PC-3 (cell line): ENCODE measurements at regions not wholly inside any gene's neighbourhood (a gene's known extent, or its start where the extent isn't known, plus 50 kb on each side); places are given as distances from the start of the nearest gene placed in this dataset.

Experiments
- ATAC-seq: fragments of 200-7000 bp; cut with Tn5 transposase; 2 replicates; pipeline ENCODE4 v1.9.1; 2020; ENCODE audit warnings: mild to moderate bottlenecking, moderate library complexity
- BruUV-seq: library from RNA; stranded (reverse); fragments of 400-500 nt; replicated peaks from 2 replicates; lab custom pipeline; 2021; lab: Mats Ljungman, UMichigan
- CTCF ChIA-PET: fragments of 300-600 bp; sonication (Branson Sonifier 250); formaldehyde crosslinking; loops from one replicate; lab custom pipeline; 2022; ENCODE audit warnings: antibody characterized with exemption; lab: Charles Lee
- POLR2A ChIA-PET: fragments of 300-600 bp; sonication (Branson Sonifier 250); formaldehyde crosslinking; loops from one replicate; lab custom pipeline; 2022; ENCODE audit warnings: antibody characterized with exemption; ENCODE audit not compliant: unreplicated experiment; lab: Charles Lee
- DNase-seq: peaks from one replicate; pipeline ENCODE4 v3.0.0-alpha.2; 2015
- H2AFZ ChIP-seq: fragments of 300-600 bp; sonication (generic); 2 replicates; pipeline ENCODE4 v1.6.0; 2016; ENCODE audit warnings: antibody characterized with exemption, low read length
- H3F3A ChIP-seq: fragments of 300-600 bp; sonication (generic); one replicate; pipeline ENCODE4 v1.6.0; 2017; ENCODE audit warnings: antibody characterized with exemption, low read length, control low read depth, mild to moderate bottlenecking; ENCODE audit not compliant: unreplicated experiment
- H3K27ac ChIP-seq: fragments of 300-600 bp; sonication (generic); 2 replicates; pipeline ENCODE4 v1.5.1; 2016; ENCODE audit warnings: mild to moderate bottlenecking, low read length
- H3K27me3 ChIP-seq: fragments of 300-600 bp; sonication (generic); 2 replicates; pipeline ENCODE4 v1.6.1; 2016; ENCODE audit warnings: low read length, mixed read lengths
- H3K36me3 ChIP-seq: fragments of 300-600 bp; sonication (generic); 2 replicates; pipeline ENCODE4 v1.6.1; 2016; ENCODE audit warnings: low read depth, mixed run types, low read length, mixed read lengths
- H3K4me1 ChIP-seq: fragments of 300-600 bp; sonication (generic); 2 replicates; pipeline ENCODE4 v1.5.1; 2016; ENCODE audit warnings: low read length; ENCODE audit not compliant: insufficient read depth
- H3K4me2 ChIP-seq: fragments of 300-600 bp; sonication (generic); 2 replicates; pipeline ENCODE4 v1.6.0; 2016; ENCODE audit warnings: low read length
- H3K4me3 ChIP-seq: fragments of 300-600 bp; sonication (generic); 2 replicates; pipeline ENCODE4 v1.5.1; 2016; ENCODE audit warnings: mild to moderate bottlenecking, low read length, mixed read lengths
- H3K79me2 ChIP-seq: fragments of 300-600 bp; sonication (generic); 2 replicates; pipeline ENCODE4 v1.6.1; 2017; ENCODE audit warnings: low read length, mixed read lengths
- H3K9ac ChIP-seq: fragments of 300-600 bp; sonication (generic); 2 replicates; pipeline ENCODE4 v1.6.0; 2016; ENCODE audit warnings: mild to moderate bottlenecking, low read length
- H3K9me2 ChIP-seq: fragments of 300-600 bp; sonication (generic); replicated peaks from 2 replicates; pipeline ENCODE4 v1.6.1; 2016; ENCODE audit warnings: mixed run types, low read length, mixed read lengths
- H3K9me3 ChIP-seq: fragments of 300-600 bp; sonication (generic); 2 replicates; pipeline ENCODE4 v1.6.1; 2016; ENCODE audit warnings: low read length, mixed read lengths
- H4K20me1 ChIP-seq: fragments of 300-600 bp; sonication (generic); 2 replicates; pipeline ENCODE4 v1.6.1; 2016; ENCODE audit warnings: low read length, mixed read lengths
- EZH2 ChIP-seq: fragments of 300-600 bp; sonication (generic); IDR thresholded peaks from one replicate; pipeline ENCODE4 v1.6.1; 2017; ENCODE audit warnings: antibody characterized with exemption, mild to moderate bottlenecking, low read length; ENCODE audit not compliant: unreplicated experiment
- EZH2phosphoT487 ChIP-seq: fragments of 300-600 bp; sonication (generic); IDR thresholded peaks from 2 replicates; pipeline ENCODE4 v1.6.1; 2018; ENCODE audit warnings: mild to moderate bottlenecking, antibody characterized with exemption, low read length, borderline replicate concordance
- intact Hi-C: fragments of 100-400 bp; cut with micrococcal nuclease; formaldehyde crosslinking; loops from 2 replicates; pipeline ENCODE4 v1.9.0; 2023
- TF ChIP-seq, protein P1 (sequence below): fragments of 300-600 bp; sonication (generic); conservative IDR thresholded peaks from 2 replicates; pipeline ENCODE4 v1.5.1; 2017; ENCODE audit warnings: antibody characterized with exemption, low read depth, mild to moderate bottlenecking, low read length

DNA sequence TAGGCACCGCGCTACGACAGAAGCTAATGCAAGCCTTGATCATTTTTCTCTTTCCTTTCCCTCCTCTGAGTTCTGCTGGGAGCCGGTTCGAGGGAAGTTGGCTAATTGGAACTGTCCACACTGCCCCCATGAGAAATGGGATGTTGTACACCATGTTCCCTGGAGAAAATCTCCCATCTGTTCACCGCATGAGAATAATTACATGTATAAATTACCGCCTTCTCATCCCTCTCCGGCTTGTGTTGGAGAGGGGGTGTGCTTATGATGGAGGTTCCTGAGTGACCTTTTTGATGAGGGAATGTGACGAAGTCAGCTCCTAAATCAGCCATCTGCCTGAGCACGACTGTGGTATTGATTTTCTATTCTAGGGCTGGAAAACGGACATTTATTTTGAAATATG is 320.2 kb upstream of the SULF2 start:
- Histone ChIP-seq H3K9me3 (no peaks in the 10 kb centered on the region), H3K27me3 (peaks cover 7% of the 10 kb centered on the region; the same call in 1 of the 2 replicates), H3K9ac (no peak overlapping the region), H3K36me3 (no peaks in the 10 kb centered on the region), H3K79me2 (no peaks in the 10 kb centered on the region), H3K4me2 (no peak overlapping the region), H3F3A (no peaks in the 10 kb centered on the region), H3K4me1 (no peaks in the 10 kb centered on the region), H3K27ac (no peak overlapping the region), H2AFZ (no peak overlapping the region), H4K20me1 (no peaks in the 10 kb centered on the region), H3K4me3 (no peak overlapping the region), H3K9me2 (no peaks in the 10 kb centered on the region)
- ATAC-seq: no peak
- POLR2A ChIA-PET: no interaction called here
- no TSS peak for BruUV-seq
- CTCF ChIA-PET: no interaction called here
- intact Hi-C loops: no loop called here
- no peak for TF ChIP-seq EZH2phosphoT487
- TF ChIP-seq, protein P1, sequence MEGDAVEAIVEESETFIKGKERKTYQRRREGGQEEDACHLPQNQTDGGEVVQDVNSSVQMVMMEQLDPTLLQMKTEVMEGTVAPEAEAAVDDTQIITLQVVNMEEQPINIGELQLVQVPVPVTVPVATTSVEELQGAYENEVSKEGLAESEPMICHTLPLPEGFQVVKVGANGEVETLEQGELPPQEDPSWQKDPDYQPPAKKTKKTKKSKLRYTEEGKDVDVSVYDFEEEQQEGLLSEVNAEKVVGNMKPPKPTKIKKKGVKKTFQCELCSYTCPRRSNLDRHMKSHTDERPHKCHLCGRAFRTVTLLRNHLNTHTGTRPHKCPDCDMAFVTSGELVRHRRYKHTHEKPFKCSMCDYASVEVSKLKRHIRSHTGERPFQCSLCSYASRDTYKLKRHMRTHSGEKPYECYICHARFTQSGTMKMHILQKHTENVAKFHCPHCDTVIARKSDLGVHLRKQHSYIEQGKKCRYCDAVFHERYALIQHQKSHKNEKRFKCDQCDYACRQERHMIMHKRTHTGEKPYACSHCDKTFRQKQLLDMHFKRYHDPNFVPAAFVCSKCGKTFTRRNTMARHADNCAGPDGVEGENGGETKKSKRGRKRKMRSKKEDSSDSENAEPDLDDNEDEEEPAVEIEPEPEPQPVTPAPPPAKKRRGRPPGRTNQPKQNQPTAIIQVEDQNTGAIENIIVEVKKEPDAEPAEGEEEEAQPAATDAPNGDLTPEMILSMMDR: no peak
- TF ChIP-seq EZH2: no peak
- DNase-seq: no peak

GRCh38 chr20:48102931-48103660 is 317.8 kb upstream of the SULF2 start:
- ATAC-seq: no peak
- H3K4me2 ChIP-seq: no peak overlapping the region
- no peaks in the 10 kb centered on the region for H4K20me1 ChIP-seq
- BruUV-seq: no TSS peak
- H3K36me3 ChIP-seq: no peaks in the 10 kb centered on the region
- H3K4me1 ChIP-seq: no peaks in the 10 kb centered on the region
- no peaks in the 10 kb centered on the region for H3K79me2 ChIP-seq
- ChIA-PET POLR2A (no interaction called here), CTCF (no interaction called here)
- H2AFZ ChIP-seq: no peak overlapping the region
- DNase-seq: no peak
- intact Hi-C loops: no loop called here
- no peaks in the 10 kb centered on the region for H3F3A ChIP-seq
- H3K9ac ChIP-seq: no peak overlapping the region
- no peaks in the 10 kb centered on the region for H3K9me2 ChIP-seq
- H3K9me3 ChIP-seq: no peaks in the 10 kb centered on the region
- H3K27me3 ChIP-seq: no peaks in the 10 kb centered on the region
- no peak overlapping the region for H3K27ac ChIP-seq
- no peak for TF ChIP-seq EZH2
- TF ChIP-seq EZH2phosphoT487: no peak
- TF ChIP-seq, protein P1: no peak
- no peak overlapping the region for H3K4me3 ChIP-seq

DNA sequence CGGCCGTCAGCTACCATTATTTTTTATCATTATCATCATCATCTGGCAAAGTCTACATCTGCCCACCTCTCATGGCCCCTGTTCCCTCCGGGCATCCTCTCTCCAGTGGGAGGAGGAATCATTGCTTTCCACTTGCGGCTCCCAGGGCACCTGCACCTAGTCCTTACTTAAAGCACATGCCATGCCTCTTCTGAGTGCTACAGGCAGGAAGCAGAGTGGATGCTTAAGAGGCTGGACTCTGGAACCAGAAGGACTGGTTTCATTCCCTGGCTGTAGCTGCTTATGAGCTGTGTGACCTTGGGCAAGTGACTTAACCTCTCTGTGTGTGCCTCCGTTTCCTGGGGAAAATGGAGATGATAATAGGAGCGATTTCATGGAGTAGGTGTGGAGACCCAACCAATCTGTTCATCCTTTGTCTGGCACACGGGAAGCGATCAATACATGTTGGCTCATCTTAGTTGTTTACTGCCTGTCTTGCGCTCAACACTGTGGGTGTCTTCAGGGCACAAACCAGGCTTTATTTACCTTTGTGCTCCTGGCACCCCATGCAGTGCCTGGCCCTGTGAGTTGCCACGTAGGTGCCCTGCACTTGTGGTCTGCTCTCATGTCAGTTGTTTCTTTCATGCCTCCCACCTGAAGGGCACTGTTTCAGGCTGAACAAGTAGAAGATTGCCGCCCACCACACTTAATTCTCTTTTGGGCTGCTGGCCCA is 317.0 kb upstream of the SULF2 start:
- Histone ChIP-seq H3K27ac (no peak overlapping the region), H4K20me1 (no peaks in the 10 kb centered on the region), H3K9me2 (no peaks in the 10 kb centered on the region), H3K4me2 (no peak overlapping the region), H3K27me3 (no peaks in the 10 kb centered on the region), H3K4me3 (no peak overlapping the region), H3K4me1 (no peaks in the 10 kb centered on the region), H2AFZ (no peak overlapping the region), H3K79me2 (no peaks in the 10 kb centered on the region), H3F3A (no peaks in the 10 kb centered on the region), H3K9me3 (no peaks in the 10 kb centered on the region), H3K9ac (no peak overlapping the region), H3K36me3 (no peaks in the 10 kb centered on the region)
- DNase-seq (no peak), ATAC-seq (no peak)
- CTCF ChIA-PET: no interaction called here
- no TSS peak for BruUV-seq
- intact Hi-C loops: no loop called here
- POLR2A ChIA-PET: no interaction called here
- TF ChIP-seq EZH2phosphoT487 (no peak), EZH2 (no peak)
- TF ChIP-seq, protein P1: no peak
